GM18499 (cell line): ENCODE measurements at regions not wholly inside any gene's neighbourhood (a gene's known extent, or its start where the extent isn't known, plus 50 kb on each side); places are given as distances from the start of the nearest gene placed in this dataset.

Experiments
- ATAC-seq: cut with Tn5 transposase; IDR thresholded peaks from one replicate; pipeline ENCODE4 v1.9.1; 2021; ENCODE audit warnings: moderate number of reproducible peaks; ENCODE audit not compliant: insufficient read depth, unreplicated experiment

DNA sequence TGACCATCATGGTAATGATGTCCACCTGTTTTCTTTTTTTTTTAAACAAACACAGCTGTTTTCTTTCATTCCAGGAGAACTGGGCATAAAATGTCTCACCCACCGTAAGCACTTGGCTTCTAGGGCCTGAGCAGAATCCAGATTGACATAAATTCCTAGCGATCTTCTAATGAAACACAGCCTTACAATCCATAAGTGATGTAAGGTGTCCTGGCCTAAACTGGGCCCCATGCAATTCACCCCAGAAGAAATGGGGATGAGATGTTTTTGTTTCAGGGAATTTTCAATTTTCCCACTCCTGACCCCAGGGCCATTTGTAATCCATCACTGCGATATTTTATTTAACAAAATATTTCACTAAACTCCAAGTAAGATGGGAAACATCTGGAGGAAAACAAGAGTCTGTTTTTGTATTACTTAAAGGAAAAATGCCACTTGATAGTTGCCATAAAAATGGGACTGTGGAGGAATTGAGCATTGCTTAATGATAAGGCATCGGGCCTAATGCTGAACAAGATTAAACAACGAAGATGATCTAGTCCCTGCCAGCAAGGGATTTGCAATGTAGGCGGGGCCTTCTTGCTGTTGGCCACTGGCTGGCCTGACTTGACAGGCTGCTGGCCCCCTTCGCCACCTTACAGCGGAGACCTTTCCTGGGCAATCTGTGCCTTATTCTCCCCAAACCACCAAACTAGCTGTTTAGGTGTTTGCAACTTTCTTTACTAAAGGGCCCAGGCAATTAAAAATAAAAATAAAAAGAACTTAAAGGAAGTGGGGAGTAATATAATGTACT lies 183.7 kb downstream of the CD109 start:
- ATAC-seq = no peak

- no peak for ATAC-seq
Measured at GRCh38 chr6:73878403-73878802, 182.4 kb downstream of the CD109 start.
